GM12878 (cell line): ENCODE measurements at regions not wholly inside any gene's neighbourhood (a gene's known extent, or its start where the extent isn't known, plus 50 kb on each side); places are given as distances from the start of the nearest gene placed in this dataset.

Source experiments
- ATAC-seq: fragments of 200-7000 bp; cut with Tn5 transposase; 3 replicates; pipeline ENCODE4 v1.9.1; 2020; ENCODE audit warnings: mild to moderate bottlenecking, moderate library complexity
- BruUV-seq: library from RNA; stranded (reverse); fragments of 400-500 nt; replicated peaks from 2 replicates; lab custom pipeline; 2021; lab: Mats Ljungman, UMichigan
- CTCF ChIA-PET: fragments of 300-600 bp; sonication (Branson Sonifier 250); formaldehyde crosslinking; extraction: SDS; loops from one replicate; lab custom pipeline; 2021; ENCODE audit warnings: inconsistent platforms; lab: Yijun Ruan, JAX
- POLR2A ChIA-PET: fragments of 350-600 bp; formaldehyde crosslinking; extraction: SDS; loops from one replicate; lab custom pipeline; 2021; ENCODE audit warnings: inconsistent platforms; lab: Charles Lee
- RAD21 ChIA-PET: fragments of 300-600 bp; sonication (Branson Sonifier 250); formaldehyde crosslinking; loops from one replicate; lab custom pipeline; 2023; ENCODE audit warnings: antibody characterized with exemption; ENCODE audit not compliant: unreplicated experiment; lab: Charles Lee
- SMC1A ChIA-PET: fragments of 300-600 bp; sonication (Branson Sonifier 250); formaldehyde crosslinking; loops from one replicate; lab custom pipeline; 2023; ENCODE audit not compliant: unreplicated experiment, uncharacterized antibody; lab: Charles Lee
- DNase-seq: peaks from one replicate; pipeline ENCODE4 v3.0.0-alpha.2; 2011; ENCODE audit warnings: low read depth, low spot score
- FAIRE-seq: peaks from 3 replicates; lab custom pipeline; 2011; peaks lifted over from hg19 to GRCh38; lab: Jason Lieb, UNC
- H2AFZ ChIP-seq: 2 replicates; pipeline ENCODE4 v1.6.0; 2011; ENCODE audit warnings: low read depth, low read length, control low read depth; ENCODE audit not compliant: control insufficient read depth
- H3K27ac ChIP-seq: 2 replicates; pipeline ENCODE4 v1.5.1; 2011; ENCODE audit warnings: control low read depth; ENCODE audit not compliant: control insufficient read depth, insufficient read depth
- H3K27me3 ChIP-seq, 2 experiments: replicated peaks in 1 of 2; 2 replicates each; pipeline versions ENCODE4 v1.6.0 to v1.6.1; 2011; ENCODE audit warnings: low read length in 1 of 2; ENCODE audit not compliant: control insufficient read depth in 2 of 2, insufficient read depth in 2 of 2
- H3K36me3 ChIP-seq, 2 experiments: 2 replicates each; pipeline ENCODE4 v1.5.1; 2011; ENCODE audit warnings: low read length in 1 of 2; ENCODE audit not compliant: control insufficient read depth in 2 of 2, insufficient read depth in 2 of 2
- H3K4me1 ChIP-seq: 2 replicates; pipeline ENCODE4 v1.6.1; 2011; ENCODE audit warnings: mild to moderate bottlenecking, low read length, moderate library complexity, mixed read lengths; ENCODE audit not compliant: control insufficient read depth, insufficient read depth
- H3K4me2 ChIP-seq: 2 replicates; pipeline ENCODE4 v1.6.0; 2011; ENCODE audit warnings: control low read depth; ENCODE audit not compliant: control insufficient read depth, insufficient read depth
- H3K4me3 ChIP-seq: fragments of 200-600 bp; sonication (generic); 2 replicates; pipeline ENCODE4 v1.5.1; 2016
- H3K79me2 ChIP-seq: 2 replicates; pipeline ENCODE4 v1.6.0; 2011; ENCODE audit warnings: low read length; ENCODE audit not compliant: control insufficient read depth, insufficient read depth
- H3K9ac ChIP-seq: 2 replicates; pipeline ENCODE4 v1.8.0; 2011; ENCODE audit warnings: low read length, control low read depth, mixed read lengths; ENCODE audit not compliant: control insufficient read depth, insufficient read depth
- H3K9me3 ChIP-seq: replicated peaks from 3 replicates; pipeline ENCODE4 v1.5.1; 2011; ENCODE audit warnings: mild to moderate bottlenecking, low read length; ENCODE audit not compliant: control insufficient read depth, insufficient read depth
- H4K20me1 ChIP-seq: 2 replicates; pipeline ENCODE4 v1.6.0; 2011; ENCODE audit not compliant: control insufficient read depth, insufficient read depth
- ATF3 ChIP-seq: IDR thresholded peaks from 2 replicates; pipeline ENCODE4 v1.6.1; 2011; ENCODE audit warnings: low read depth, mild to moderate bottlenecking, low read length, moderate library complexity, borderline replicate concordance; ENCODE audit errors: extremely low read depth
- DPF2 ChIP-seq: fragments of 450-650 bp; IDR thresholded peaks from 2 replicates; pipeline ENCODE4 v1.6.1; 2017; ENCODE audit warnings: mild to moderate bottlenecking
- E2F4 ChIP-seq: IDR thresholded peaks from 2 replicates; pipeline ENCODE4 v1.6.1; 2012; ENCODE audit warnings: low read depth, low read length, improper control_type of control experiment
- FOXK2 ChIP-seq: fragments of 450-650 bp; IDR thresholded peaks from 2 replicates; pipeline ENCODE4 v1.6.1; 2017; ENCODE audit warnings: mild to moderate bottlenecking, moderate library complexity
- IRF4 ChIP-seq: IDR thresholded peaks from 2 replicates; pipeline ENCODE4 v1.6.1; 2011; ENCODE audit warnings: low read depth, low read length
- KLF5 ChIP-seq: fragments of 450-650 bp; IDR thresholded peaks from 2 replicates; pipeline ENCODE4 v1.6.1; 2014; ENCODE audit warnings: mild to moderate bottlenecking; ENCODE audit not compliant: partially characterized antibody
- MEF2B ChIP-seq: fragments of 450-650 bp; IDR thresholded peaks from 2 replicates; pipeline ENCODE4 v1.6.1; 2018; ENCODE audit warnings: mild to moderate bottlenecking, moderate library complexity; ENCODE audit not compliant: partially characterized antibody, poor library complexity, severe bottlenecking
- MTA3 ChIP-seq: IDR thresholded peaks from 2 replicates; pipeline ENCODE4 v1.6.1; 2012; ENCODE audit warnings: low read length, inconsistent platforms, borderline replicate concordance
- RBBP5 ChIP-seq: fragments of 200-600 bp; sonication (generic); conservative IDR thresholded peaks from 2 replicates; pipeline ENCODE4 v1.6.1; 2016
- SIX5 ChIP-seq: IDR thresholded peaks from 2 replicates; pipeline ENCODE4 v1.6.1; 2011; ENCODE audit warnings: mild to moderate bottlenecking, low read depth, low read length, moderate library complexity; ENCODE audit not compliant: severe bottlenecking
- SREBF2 ChIP-seq: IDR thresholded peaks from 2 replicates; pipeline ENCODE4 v1.6.1; 2012; ENCODE audit warnings: mild to moderate bottlenecking, low read length
- USF2 ChIP-seq: IDR thresholded peaks from 2 replicates; pipeline ENCODE4 v1.6.1; 2011; ENCODE audit warnings: low read depth, low read length, improper control_type of control experiment, borderline replicate concordance
- YY1 ChIP-seq: IDR thresholded peaks from 2 replicates; pipeline ENCODE4 v1.6.1; 2011; ENCODE audit warnings: low read depth, mild to moderate bottlenecking, low read length
- ZNF217 ChIP-seq: fragments of 450-650 bp; IDR thresholded peaks from 2 replicates; pipeline ENCODE4 v1.6.1; 2017; ENCODE audit warnings: antibody characterized with exemption, mild to moderate bottlenecking
- ZNF622 ChIP-seq: fragments of 450-650 bp; IDR thresholded peaks from 2 replicates; pipeline ENCODE4 v1.6.1; 2017; ENCODE audit warnings: mild to moderate bottlenecking, inconsistent platforms
- WGBS: methylation state at CpG from one replicate; pipeline ENCODE4 v1.1.6; 2016; ENCODE audit warnings: low lambda C conversion rate; ENCODE audit not compliant: insufficient replicate concordance, insufficient coverage; ENCODE audit errors: missing lambda C conversion rate; 5-methylcytosine and 5-hydroxymethylcytosine counted together
- in situ Hi-C: fragments of 300-500 bp; cut with MboI; formaldehyde crosslinking; loops from 9 replicates; pipeline ENCODE4 v1.14.3; 2018; ENCODE audit warnings: mixed read lengths
- intact Hi-C: fragments of 100-400 bp; cut with micrococcal nuclease; formaldehyde crosslinking; loops from one replicate; pipeline ENCODE4 v1.14.2; 2022; ENCODE audit not compliant: unreplicated experiment

- no TSS peak for BruUV-seq
- POLR2A ChIA-PET, result no interaction called here
- Histone ChIP-seq H3K27me3 (no peaks in the 10 kb centered on the region), H3K9ac (no peak overlapping the region), H3K36me3 (no peaks in the 10 kb centered on the region), H2AFZ (no peak overlapping the region), H4K20me1 (no peaks in the 10 kb centered on the region), H3K27ac (no peak overlapping the region), H3K4me3 (no peak overlapping the region), H3K4me1 (no peaks in the 10 kb centered on the region), H3K9me3 (peaks cover 13% of the 10 kb centered on the region; the same call in 2 of the 3 replicates), H3K4me2 (no peak overlapping the region), H3K79me2 (no peaks in the 10 kb centered on the region)
- intact Hi-C loops, result no loop called here
- SMC1A ChIA-PET, result no interaction called here
- FAIRE-seq, result no peak
- in situ Hi-C loops, result no loop called here
- RAD21 ChIA-PET, result interaction anchor here (1.2 kb wide), 1 partner anchor 81 kb away, joined by 4 read pairs; no protein-coding TSS in a partner anchor
- CTCF ChIA-PET, result interaction anchor here (1.3 kb wide), 1 partner anchor 669 kb away, joined by 3 read pairs; no protein-coding TSS in a partner anchor
- no peak for ATAC-seq
- DNase-seq, result no peak
- WGBS, result 63% methylated on average over 3 of the region's 3 CpGs
- no peak for TF ChIP-seq E2F4
- TF ChIP-seq ZNF217, result no peak
- TF ChIP-seq YY1, result no peak
- no peak for TF ChIP-seq KLF5
- TF ChIP-seq IRF4, result no peak
- TF ChIP-seq MTA3, result no peak
- TF ChIP-seq ZNF622, result no peak
- no peak for TF ChIP-seq RBBP5
- TF ChIP-seq MEF2B, result no peak
- no peak for TF ChIP-seq ATF3
- no peak for TF ChIP-seq FOXK2
- TF ChIP-seq SREBF2, result no peak
- TF ChIP-seq USF2, result no peak
- no peak for TF ChIP-seq DPF2
- no peak for TF ChIP-seq SIX5
- TF ChIP-seq, all 136 proteins: peak for 0
Observed at GRCh38 chr14:71773898-71774481, 158.2 kb upstream of the RGS6 start.
